ENCODE measurements at regions not wholly inside any gene's neighbourhood (a gene's known extent, or its start where the extent isn't known, plus 50 kb on each side); places are given as distances from the start of the nearest gene placed in this dataset.

- Histone ChIP-seq H3K9me1 (replicated peaks; ENCODE audit: control insufficient read depth, extremely low read depth, insufficient read depth, low read length) (no peaks in the 10 kb centered on the region), H3K4me2 (ENCODE audit: insufficient read depth, low read length) (no peak overlapping the region), H3K9ac (replicated peaks; ENCODE audit: extremely low read depth, insufficient read depth, low read length) (no peak overlapping the region), H3K27me3 (ENCODE audit: control insufficient read depth in 2 of 2, insufficient read depth in 2 of 2, low read length in 2 of 2) (no peaks in the 10 kb centered on the region), H2AFZ (ENCODE audit: low read depth, low read length) (no peak overlapping the region), H3K4me3 (replicated peaks in 1 of 3; ENCODE audit: insufficient read depth in 1 of 3, low read depth in 1 of 3, low read length in 3 of 3) (no peak overlapping the region), H3K27ac (ENCODE audit: insufficient read depth, low read depth, low read length) (no peak overlapping the region), H3K79me2 (ENCODE audit: control insufficient read depth, insufficient read depth, low read length) (no peaks in the 10 kb centered on the region), H3K9me3 (replicated peaks; ENCODE audit: control insufficient read depth, insufficient read depth, low read length) (no peaks in the 10 kb centered on the region), H4K20me1 (replicated peaks; ENCODE audit: control insufficient read depth, extremely low read depth, insufficient read depth, low read length) (no peaks in the 10 kb centered on the region), H3K36me3 (ENCODE audit: control insufficient read depth in 2 of 2, extremely low read depth in 1 of 2, insufficient read depth in 2 of 2, low read length in 2 of 2) (no peaks in the 10 kb centered on the region), H3K4me1 (ENCODE audit: control insufficient read depth, extremely low read depth, insufficient read depth, low read length) (no peaks in the 10 kb centered on the region)
- FAIRE-seq (no peak), DNase-seq (ENCODE audit: low read depth, low spot score) (no peak)
- BruUV-seq (replicated peaks): no TSS peak
- ChIA-PET POLR2A (no interaction called here), CTCF (no interaction called here)
- dilution Hi-C loops (cut with MboI; ENCODE audit: extremely low pct_ligation_motif_present, low sequenced_read_pairs) (no loop called here), intact Hi-C loops (cut with micrococcal nuclease) (no loop called here)
- no peak for TF ChIP-seq EZH2 (IDR thresholded peaks at IDR 0.05; ENCODE audit: borderline replicate concordance, low read depth, low read length, severe bottlenecking)
- no peak for TF ChIP-seq FOS (IDR thresholded peaks at IDR 0.05; ENCODE audit: borderline replicate concordance, insufficient read depth, low read length)
- TF ChIP-seq POLR2AphosphoS5 (IDR thresholded peaks at IDR 0.05; ENCODE audit: insufficient read depth, low read depth, low read length): no peak
- no peak for TF ChIP-seq MAX (IDR thresholded peaks at IDR 0.05; ENCODE audit: insufficient read depth, insufficient read length)
- no peak for TF ChIP-seq MYC (IDR thresholded peaks at IDR 0.05; ENCODE audit: low read depth, low read length)
- TF ChIP-seq GATA2 (IDR thresholded peaks at IDR 0.05; ENCODE audit: insufficient read depth, insufficient read length, low read depth, low read length): no peak
- no peak for TF ChIP-seq POLR2A (IDR thresholded peaks at IDR 0.05; ENCODE audit: low read depth, low read length)
- TF ChIP-seq, protein P1, sequence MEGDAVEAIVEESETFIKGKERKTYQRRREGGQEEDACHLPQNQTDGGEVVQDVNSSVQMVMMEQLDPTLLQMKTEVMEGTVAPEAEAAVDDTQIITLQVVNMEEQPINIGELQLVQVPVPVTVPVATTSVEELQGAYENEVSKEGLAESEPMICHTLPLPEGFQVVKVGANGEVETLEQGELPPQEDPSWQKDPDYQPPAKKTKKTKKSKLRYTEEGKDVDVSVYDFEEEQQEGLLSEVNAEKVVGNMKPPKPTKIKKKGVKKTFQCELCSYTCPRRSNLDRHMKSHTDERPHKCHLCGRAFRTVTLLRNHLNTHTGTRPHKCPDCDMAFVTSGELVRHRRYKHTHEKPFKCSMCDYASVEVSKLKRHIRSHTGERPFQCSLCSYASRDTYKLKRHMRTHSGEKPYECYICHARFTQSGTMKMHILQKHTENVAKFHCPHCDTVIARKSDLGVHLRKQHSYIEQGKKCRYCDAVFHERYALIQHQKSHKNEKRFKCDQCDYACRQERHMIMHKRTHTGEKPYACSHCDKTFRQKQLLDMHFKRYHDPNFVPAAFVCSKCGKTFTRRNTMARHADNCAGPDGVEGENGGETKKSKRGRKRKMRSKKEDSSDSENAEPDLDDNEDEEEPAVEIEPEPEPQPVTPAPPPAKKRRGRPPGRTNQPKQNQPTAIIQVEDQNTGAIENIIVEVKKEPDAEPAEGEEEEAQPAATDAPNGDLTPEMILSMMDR (IDR thresholded peaks at IDR 0.05; ENCODE audit: extremely low read depth in 1 of 2, insufficient read depth in 1 of 2, low read depth in 1 of 2, low read length in 2 of 2): no peak
- no peak for TF ChIP-seq JUN (IDR thresholded peaks at IDR 0.05; ENCODE audit: borderline replicate concordance, insufficient read depth, insufficient read length, low read depth)
These were observed 911.8 kb downstream of the CENPC start for GRCh38 chr4:66633477-66633876.

All from endothelial cell of umbilical vein (primary cell).